ENCODE measurements at regions not wholly inside any gene's neighbourhood (a gene's known extent, or its start where the extent isn't known, plus 50 kb on each side); places are given as distances from the start of the nearest gene placed in this dataset.

DNA sequence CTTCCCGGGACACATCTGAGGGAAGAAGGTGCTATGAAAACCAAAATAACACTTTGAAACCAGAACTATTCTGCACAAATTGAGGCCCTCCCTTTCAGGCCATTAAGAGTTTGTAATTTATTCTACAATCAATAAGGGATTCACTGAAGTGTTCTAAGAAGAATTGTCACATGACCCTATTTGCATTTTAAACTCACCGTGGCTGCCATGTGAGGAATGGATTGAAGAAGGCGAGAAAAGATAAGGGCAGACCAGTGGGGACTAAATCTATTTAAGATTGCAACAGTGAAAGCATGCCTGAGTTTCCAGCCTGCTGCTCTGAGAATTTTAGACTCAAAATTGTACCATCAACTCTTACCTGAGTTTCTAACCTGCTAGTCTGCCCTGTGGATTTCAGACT is 408.8 kb upstream of the SALL1 start:
- no peak for DNase-seq

DNA sequence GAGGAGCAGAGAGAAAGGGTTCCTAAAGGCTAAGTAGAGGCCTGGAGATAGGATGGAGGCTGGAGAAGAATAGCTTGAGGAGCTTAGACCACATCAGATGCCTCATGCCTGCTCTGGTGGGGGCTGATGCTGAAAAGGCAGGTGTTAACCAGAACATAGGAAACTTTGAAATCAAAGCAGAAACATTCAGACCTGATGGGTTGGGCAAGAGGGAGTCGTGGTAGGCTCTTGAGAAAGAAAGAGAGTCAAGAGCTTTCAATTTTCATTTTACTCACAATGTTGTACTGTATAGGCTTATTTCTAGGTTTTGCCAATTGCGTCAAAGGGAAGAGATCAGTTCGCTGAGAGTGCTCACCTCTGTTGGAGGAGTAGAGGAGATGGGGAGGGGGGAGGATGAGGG is 406.6 kb upstream of the SALL1 start:
- DNase-seq, result no peak

DNA sequence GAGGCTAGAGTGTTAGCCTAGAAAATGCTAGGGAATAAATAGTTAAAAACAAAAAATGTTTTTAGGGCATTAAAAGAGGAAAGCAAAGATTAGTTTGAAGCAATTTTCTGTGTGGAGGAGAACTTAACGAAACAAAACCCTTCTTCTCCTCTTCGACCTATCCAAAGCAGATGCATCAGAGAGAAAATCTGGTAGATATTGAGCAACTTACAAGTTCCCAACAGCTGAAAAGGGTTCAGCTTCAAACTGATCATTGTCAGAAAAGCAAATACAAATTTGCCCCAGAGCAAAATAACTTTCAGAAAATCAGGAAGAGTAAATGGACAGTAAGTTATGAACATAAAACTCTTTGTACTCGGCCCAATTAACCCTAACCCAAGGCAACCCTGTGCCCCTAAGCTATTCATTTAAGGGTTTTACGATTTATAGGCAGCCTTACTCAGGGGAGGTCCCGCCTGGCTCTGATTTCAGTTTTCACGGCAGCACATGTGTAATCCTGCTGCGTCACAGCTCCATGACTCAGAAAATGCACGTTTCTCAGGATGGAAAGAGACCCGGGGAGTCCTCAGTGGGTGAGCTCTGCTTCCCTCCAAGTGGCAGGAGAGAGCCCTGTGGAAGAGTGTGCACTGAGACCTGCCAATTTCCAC is 405.7 kb upstream of the SALL1 start:
- DNase-seq, result no peak

- no peak for DNase-seq
Observed at GRCh38 chr16:51553910-51554309, 402.8 kb upstream of the SALL1 start.

GRCh38 chr16:51553314-51553713 is 402.2 kb upstream of the SALL1 start:
- DNase-seq, result no peak

DNA sequence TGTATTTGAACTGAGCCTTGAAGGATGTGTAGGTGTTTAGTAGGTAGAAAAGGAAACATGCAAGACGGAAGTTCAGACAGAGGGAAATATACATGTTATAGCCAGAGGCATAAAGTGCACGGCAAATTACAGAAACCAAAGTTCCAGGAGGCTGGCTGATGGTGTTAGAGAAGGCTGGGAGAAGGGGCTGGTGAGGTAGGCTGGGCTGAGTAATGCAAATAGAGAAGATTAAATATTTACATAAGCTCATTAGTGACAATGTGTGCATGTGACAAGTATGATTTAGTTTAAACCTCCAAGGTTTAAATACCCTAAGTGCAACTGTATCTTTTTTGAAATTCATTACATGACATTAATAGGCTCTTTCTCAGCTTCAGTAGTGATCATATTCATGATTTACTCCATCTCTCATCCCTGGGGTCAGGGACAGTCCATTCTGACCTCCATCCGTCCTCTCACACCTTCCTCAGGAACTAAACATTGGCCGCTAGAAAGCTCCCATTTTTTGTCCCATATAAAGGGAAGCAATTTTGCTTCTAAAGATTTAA is 399.8 kb upstream of the SALL1 start:
- no peak for DNase-seq

DNA sequence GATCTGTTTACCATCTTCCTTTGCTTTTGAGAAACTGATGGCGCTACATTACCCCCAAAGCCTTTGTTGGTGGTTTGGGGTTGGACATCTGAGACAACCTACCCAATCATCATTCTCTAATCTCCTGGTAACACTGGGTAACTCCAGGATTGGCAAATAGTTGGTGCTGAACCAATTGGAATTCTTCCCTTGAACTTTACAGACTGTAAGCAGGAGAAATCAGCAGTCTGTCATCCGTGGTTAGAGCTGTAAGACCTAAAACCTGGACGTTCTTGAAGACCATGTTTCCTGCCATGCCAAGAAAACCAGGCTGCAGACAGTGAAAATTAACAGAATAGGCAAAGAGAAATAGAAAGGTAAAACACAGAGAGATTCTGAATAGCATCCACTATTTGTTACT is 398.8 kb upstream of the SALL1 start:
- no peak for DNase-seq

- DNase-seq, result no peak
Observed at GRCh38 chr16:51545951-51546350, 394.9 kb upstream of the SALL1 start.

- DNase-seq, result no peak
Observed at GRCh38 chr16:51544851-51545467, 393.9 kb upstream of the SALL1 start.

- no peak for DNase-seq
Observed at GRCh38 chr16:51543971-51544370, 392.9 kb upstream of the SALL1 start.

DNA sequence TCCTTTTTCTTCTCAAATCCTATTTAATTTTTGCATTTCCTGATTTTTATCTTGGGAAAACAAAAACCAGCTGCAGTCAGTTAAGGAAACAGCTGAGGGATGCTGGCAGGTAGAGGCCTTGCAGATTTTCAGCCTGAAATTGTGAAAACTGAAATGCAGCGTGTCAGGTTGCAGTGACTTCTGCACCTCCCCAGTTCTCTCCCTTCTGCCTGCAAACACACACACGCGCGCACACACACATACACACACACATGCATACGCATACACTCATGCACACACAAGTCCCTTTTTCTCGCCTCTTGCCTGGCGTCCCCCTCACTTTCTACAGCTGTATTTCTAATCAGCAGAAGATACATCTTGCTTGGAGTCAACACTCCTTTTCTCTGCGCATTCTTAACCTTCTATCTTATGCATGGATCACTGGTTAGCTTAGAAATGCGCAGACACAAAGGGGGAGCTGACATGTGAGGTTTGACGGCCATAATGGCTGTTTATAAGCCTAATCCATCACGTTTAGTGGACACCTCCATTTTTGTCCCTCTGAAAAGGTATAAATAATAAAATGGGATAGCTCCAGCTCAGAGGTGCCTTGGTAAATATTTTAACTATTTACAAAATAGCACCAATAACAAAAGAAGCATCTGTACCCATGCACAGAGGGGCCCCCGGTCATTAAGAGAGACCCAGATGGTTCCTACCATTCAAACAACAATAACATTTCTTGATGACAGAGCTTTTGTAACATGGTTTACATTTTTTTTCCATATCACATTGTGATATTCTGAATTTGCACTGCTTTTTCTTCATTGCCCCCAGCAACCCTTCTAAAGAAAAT is 392.1 kb upstream of the SALL1 start:
- no peak for DNase-seq

DNA sequence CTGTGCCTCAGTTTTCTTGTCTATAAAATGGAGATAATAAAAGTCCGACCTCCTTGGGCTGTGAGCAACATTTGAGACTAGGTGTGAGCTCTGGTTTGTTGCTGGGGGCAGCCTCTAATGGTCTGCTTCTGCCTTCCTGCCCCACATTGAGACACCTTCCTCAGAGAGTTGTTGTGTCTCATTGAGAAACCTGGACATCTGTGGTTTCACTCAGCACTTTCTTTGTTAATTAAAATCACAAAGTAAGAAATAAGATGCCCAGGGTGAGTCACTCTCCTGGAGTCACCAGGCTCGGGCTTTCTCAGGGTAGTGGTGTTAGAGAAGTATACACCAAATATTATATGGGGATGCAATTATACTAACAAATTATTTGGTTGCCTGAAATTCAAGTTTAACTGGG is 389.2 kb upstream of the SALL1 start:
- no peak for DNase-seq

DNA sequence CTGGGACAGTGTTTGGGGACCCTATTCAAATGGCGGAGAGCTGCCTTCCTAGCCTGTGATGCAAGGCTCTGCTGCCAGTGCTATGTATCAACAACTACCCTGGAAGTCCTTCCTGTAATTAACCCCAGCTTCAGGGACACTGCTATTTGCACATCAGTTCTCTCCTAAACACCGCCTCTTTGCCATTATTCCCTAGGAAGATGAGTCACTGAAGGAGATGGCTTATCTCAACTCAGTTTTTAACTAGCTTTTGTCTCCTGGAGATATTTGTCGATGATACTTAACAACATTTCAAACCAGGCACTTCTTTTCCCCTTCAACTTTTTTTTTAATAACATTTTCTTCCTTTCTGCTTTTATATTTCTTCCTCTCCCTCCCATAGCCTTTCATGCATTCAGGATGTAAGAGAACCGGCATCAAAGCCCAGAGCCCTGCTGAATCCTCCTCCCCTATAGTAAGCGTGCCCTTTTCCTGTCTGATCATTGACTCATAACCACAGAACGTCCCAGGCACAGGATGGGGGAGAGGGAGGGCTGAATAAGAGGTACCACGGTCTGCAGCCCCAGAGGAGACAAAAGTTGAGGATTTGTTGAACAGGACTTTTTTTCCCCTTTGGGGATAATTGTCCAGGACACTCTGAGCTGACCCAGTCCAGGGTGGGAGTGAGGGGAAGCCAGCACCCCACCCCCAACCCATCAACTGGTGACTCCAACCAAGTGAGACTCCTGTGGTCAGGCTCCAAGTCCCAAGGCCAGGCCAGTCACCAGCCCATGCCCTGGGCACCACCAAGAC is 387.8 kb upstream of the SALL1 start:
- DNase-seq, result no peak

GRCh38 chr16:51535591-51535990 is 384.5 kb upstream of the SALL1 start:
- DNase-seq, result no peak

DNA sequence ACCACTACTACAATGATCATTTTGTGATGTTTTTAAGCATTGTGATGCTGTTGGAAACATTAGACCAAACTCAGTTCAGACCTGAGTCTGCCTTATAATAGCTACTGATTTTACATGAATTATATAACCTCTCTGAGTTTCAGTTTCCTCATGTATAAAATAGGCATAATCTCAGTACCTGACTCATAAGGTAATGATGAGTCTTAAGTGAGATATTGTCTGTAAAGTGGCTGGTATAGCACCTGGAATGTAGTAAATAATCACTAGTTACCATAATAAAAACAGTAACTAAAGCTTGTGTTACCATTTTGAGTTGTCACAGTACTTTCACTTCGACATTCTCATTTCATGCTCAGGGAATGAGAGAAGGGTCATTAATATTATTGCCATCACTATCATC is 381.5 kb upstream of the SALL1 start:
- DNase-seq, result no peak

DNA sequence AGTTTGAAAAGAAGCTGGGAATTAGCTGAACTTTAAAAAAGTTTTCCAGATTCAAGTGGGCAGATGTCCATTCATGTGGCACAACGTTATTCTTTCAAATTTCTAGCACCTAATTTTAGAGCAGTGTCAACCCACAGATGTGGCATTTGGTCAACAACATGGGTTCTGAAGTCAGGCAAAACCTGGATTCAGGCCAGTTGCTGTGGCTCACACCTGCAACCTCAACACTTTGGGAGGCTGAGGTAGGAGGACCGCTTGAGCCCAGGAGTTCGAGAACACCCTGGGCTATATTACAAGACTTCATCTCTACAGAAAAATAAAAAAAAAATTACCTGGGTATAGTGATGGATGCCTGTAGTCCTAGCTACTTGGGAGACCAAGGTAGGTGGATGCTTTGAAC is 380.2 kb upstream of the SALL1 start:
- no peak for DNase-seq

GRCh38 chr16:51527349-51527748 is 376.3 kb upstream of the SALL1 start:
- no peak for DNase-seq

- no peak for DNase-seq
Observed at GRCh38 chr16:51526621-51527020, 375.6 kb upstream of the SALL1 start.

DNA sequence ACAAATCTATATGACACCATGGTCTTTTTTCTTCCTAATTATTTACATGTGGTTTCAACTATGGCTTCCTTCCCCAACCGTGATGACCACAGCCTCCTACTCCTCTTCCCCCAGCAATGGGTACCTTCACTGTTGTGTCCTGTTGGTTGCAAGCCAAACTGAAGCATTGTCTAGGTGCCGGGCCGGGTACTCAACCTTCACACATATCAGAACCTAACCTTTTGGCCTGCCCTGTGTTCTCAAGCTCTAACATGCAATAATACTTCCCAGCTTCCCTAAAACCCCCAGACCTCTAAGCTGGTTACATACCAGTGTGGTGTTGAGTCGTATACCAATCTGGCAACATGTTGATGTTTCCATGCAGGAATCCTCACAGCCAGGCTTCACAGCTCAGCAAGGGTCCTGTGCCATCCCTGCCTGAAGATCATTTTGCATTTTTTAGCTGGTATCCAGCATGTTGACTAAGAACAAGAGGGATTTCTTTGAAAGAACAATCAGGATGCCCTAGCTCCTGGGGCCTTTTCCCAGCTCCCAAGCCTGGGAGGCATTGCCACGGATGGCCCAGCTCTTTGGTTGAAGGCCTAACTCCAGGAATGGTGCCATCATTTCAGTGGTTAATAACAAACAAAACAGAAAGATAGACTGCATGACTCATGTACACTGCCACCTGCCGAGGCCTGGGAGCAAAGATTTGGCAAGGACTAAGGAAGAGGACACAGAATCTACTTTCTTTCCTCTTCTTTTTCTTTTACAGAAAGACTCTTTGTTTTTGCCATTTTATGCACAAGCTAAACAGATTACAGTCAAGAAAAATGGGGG is 373.7 kb upstream of the SALL1 start:
- DNase-seq, result no peak

DNA sequence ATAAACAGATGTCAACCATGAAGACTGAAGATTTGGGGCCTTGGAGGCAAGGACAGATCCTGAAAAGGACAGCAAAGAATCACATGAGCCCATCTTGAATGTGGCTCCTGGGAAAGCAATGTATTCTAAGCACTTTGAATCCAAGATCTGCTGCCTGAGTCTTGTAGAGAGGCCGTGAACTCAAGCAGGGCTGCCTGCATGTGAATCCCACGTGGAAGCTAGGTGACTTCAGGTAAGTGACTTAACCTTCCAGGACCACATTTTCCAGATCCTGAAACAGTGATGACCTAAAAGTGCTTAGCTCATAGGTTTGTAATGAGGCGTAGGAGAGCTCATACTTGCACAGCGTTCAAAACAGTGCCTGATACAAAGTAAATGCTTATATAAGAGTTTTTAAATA is 373.0 kb upstream of the SALL1 start:
- DNase-seq, result no peak

DNA sequence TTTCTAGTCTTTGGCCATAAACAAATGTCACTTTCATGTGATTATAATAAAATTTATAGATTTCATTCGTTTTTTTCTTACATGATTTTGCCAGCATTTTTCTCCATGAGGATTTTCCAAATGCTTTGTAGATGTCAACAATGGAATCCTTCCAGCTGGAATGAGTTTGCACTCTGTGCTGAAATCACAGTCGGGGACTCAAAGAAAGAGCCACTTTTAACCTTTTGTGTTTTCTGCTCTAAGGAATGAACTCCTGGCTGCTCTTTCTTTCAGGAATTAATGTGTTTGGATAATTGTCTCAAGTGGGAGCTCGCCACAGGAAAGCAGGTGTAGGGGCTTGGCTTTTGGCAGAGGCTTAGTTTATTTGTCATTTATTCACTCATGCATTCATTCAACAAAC is 372.3 kb upstream of the SALL1 start:
- DNase-seq, result no peak

- DNase-seq, result no peak
Observed at GRCh38 chr16:51522902-51523301, 371.8 kb upstream of the SALL1 start.
